ENCODE measurements at regions not wholly inside any gene's neighbourhood (a gene's known extent, or its start where the extent isn't known, plus 50 kb on each side); places are given as distances from the start of the nearest gene placed in this dataset.

DNA sequence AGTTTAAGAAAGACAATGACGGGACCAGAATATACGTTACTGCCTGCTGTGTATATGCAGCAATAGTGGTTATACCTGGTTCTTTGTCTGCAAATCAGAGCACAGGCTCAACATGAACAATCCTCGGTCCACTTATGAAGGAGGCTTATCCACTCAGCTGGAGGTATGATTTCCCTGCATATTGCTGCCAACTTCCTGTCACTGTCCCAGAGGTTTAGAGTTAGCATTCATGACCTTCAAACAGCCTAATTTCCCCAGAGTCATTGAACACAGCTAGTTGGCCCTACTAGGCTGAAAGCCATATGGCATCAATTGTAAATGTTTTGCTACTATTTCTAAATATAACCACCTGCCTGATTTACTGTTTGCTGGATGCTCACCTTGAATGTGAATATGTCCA, 224.9 kb upstream of the ZNF717 start:
- TF ChIP-seq, protein P1, sequence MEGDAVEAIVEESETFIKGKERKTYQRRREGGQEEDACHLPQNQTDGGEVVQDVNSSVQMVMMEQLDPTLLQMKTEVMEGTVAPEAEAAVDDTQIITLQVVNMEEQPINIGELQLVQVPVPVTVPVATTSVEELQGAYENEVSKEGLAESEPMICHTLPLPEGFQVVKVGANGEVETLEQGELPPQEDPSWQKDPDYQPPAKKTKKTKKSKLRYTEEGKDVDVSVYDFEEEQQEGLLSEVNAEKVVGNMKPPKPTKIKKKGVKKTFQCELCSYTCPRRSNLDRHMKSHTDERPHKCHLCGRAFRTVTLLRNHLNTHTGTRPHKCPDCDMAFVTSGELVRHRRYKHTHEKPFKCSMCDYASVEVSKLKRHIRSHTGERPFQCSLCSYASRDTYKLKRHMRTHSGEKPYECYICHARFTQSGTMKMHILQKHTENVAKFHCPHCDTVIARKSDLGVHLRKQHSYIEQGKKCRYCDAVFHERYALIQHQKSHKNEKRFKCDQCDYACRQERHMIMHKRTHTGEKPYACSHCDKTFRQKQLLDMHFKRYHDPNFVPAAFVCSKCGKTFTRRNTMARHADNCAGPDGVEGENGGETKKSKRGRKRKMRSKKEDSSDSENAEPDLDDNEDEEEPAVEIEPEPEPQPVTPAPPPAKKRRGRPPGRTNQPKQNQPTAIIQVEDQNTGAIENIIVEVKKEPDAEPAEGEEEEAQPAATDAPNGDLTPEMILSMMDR (IDR thresholded peaks at IDR 0.05): no peak
- TF ChIP-seq POLR2A (IDR thresholded peaks at IDR 0.05): no peak

Data from Peyer's patch (tissue), 4 donors.